ENCODE measurements at regions not wholly inside any gene's neighbourhood (a gene's known extent, or its start where the extent isn't known, plus 50 kb on each side); places are given as distances from the start of the nearest gene placed in this dataset.

DNA sequence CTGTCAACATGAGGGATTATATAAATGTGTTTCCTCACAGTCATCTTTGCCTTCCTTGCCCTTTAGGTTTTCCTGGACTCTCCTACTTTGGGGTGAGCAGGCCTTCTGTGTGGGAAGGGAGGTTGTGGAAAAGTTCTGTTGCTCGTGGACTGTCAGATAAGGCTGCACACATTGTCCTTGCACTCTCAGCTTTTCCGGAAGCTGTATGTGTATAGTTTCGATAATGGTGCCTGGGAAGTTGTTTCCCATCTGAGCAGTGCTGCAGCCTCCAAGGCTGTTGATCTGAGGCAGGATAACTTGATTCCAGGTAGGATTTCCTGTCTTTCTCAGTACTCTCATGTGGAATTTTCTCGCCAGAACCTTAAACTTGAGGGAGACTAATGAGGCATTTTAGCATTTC is 297.8 kb upstream of the AZI2 start:
- DNase-seq (ENCODE audit: low spot score) = no peak

GRCh38 chr3:28649266-28649665 is 300.6 kb upstream of the AZI2 start:
- no peak for DNase-seq (ENCODE audit: low spot score)

GRCh38 chr3:28651159-28651558 is 302.5 kb upstream of the AZI2 start:
- no peak for DNase-seq (ENCODE audit: low spot score)

DNA sequence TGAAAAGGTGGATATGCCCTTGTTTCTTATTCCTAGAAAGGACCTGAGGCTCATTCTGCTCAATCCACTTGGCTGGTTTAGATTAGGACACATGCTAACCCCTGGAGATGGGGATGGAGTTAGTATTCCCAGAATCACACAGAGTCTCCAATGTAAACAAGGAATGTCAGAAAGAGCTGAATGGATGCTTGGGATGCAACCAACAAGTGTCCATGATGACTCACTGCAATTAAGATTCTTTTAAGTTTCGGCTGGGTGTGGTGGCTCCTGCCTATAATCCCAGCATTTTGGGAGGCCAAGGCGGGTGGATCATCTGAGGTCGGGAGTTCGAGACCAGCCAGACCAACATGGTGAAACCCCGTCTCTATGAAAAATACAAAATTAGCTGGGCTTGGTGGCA is 315.5 kb upstream of the AZI2 start:
- no peak for DNase-seq (ENCODE audit: low spot score)

DNA sequence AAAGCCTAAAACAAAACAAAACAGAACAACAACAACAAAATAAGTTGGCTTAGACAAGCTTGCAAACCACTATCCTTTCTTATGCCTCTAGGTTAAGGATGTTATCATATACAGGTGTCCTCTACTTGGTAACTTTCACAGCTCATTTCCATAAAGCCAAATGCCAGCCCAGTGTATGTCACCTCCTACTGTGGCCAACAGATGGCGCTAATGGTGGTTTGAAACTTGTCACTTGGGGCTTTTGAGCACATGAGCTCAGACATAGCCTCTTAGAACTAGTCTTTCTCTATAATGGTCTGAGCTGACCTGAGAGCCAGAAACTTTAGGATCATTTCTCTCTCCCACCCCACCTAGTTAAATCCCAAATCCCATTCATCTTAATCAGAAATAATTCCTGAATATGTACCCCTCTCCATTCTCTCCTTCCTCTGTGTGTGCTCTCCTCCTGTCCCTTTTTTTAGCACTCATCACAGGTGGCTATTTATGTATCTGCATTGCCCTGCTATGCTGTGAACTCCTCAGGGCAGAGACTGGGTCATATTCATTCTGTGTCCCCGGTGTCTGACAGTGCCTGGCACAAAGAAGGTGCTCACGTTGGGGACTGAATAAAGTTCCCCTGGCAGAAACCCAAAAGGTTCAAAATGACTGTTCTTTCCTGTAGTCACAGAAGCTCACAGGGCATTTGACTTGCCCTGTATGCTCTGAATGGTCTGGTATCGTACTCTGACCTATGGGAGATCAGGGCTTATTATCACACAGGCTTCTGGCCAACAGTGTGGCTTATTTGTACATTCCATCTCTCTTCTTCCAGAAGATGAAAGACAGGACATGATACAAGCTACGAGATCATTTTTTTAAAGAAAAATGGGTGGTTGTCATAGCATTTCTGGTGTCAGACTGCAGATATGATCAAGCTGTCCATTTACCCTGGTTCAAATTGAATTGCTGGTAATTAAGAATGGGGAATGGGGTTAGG is 319.3 kb upstream of the AZI2 start:
- peak; percentile 66 for DNase-seq (ENCODE audit: low spot score)

- no peak for DNase-seq (ENCODE audit: low spot score)
These were observed 321.2 kb upstream of the AZI2 start for GRCh38 chr3:28669870-28670269.

DNA sequence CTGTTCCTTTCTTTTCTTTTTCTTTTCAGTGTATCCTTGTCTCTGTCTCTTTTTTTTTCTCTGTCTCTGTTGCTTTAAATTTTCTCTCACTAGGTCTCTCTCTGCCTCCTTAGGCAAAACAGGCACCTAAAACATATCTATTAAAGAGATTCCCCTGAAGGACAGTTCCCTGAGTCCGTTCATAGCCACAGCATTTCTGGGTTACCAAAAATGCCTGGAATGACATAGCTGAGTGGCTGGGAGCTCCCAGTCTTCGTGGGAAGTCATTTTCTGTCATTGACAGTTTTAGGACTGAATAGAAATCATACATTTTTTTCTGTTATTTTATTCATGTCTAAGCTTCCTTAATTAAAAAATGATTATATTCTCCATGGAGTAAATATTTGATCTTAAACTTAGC is 323.8 kb upstream of the AZI2 start:
- DNase-seq (ENCODE audit: low spot score) = no peak

GRCh38 chr3:28673446-28673845 is 324.8 kb upstream of the AZI2 start:
- no peak for DNase-seq (ENCODE audit: low spot score)

DNA sequence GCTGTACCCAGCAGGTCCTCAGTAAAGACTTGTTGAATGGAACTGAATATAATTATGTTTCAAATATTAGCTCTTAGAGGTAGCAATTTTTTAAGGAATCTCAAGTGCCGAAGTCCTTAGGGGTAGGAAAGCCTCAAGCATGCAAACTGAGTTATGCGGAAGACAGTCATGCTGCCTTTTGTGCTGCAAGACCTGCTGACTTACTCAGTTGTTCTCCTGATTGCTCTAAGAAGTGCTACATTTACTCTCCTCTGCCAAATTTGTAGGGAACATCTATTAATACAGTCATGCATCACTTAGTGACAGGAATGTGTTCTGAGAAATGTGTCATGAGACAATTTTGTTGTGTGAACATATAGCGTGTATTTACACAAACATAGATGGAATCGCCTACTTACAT is 325.6 kb upstream of the AZI2 start:
- no peak for DNase-seq (ENCODE audit: low spot score)

- DNase-seq (ENCODE audit: low spot score) = no peak
These were observed 329.0 kb upstream of the AZI2 start for GRCh38 chr3:28677581-28677980.

DNA sequence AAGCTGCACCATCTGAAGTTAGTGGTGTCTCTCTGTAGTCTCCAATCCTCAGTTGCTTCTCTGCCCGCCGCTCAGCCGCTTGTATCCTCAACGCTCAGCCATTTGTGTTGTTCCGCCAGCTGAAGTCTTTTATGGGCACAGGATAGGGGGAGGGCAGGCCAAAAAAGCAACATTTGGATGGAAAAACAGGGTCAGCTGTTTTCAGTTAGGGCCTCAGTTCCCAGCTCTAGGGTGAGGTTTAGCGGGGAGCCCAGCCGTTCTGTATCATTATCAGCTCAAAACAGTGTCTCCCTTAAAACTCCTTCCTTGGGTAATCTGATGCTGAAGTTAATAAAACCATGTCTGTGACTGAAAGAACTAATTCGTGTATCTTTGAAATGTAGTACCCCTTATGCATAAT is 329.5 kb upstream of the AZI2 start:
- DNase-seq (ENCODE audit: low spot score) = no peak

DNA sequence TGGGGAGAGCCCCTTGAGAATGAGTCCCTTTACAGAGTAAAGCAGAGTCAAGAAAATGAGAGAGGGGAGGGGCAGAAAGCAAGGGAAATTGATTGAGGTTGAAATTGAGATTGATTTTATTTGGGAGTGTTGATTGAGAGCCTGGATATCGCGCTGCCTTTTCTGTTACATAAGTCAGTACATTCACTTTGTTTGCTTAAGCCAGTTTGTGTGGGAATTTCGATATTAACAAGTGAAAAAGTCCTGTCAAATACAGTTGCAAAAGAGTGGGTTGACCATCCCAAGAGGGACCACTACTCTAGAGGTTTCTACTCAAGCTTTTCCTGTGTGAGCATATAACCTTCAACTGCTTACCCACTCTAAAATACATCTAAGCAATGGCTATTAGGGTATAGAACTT is 331.4 kb upstream of the AZI2 start:
- no peak for DNase-seq (ENCODE audit: low spot score)

DNA sequence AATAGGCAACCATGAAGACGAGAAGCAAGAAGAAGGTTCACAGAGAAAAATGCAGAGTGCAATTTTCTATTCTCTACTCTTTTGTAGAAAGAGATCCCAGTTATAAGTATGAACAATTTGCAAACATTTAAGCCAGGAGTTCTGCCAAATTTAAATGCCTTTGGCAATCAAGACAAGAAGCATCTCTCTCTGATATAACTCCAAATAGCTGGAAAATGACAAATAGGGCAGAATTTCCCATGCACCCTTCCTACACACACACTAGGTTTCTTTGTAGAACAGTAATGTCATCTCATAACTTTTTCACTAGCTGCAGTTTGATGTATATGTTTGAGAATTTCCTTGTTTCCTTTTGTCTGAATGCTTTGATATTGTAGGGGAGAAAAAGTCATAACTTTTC is 333.5 kb upstream of the AZI2 start:
- DNase-seq (ENCODE audit: low spot score) = no peak

- no peak for DNase-seq (ENCODE audit: low spot score)
These were observed 341.6 kb upstream of the AZI2 start for GRCh38 chr3:28690176-28690575.

DNA sequence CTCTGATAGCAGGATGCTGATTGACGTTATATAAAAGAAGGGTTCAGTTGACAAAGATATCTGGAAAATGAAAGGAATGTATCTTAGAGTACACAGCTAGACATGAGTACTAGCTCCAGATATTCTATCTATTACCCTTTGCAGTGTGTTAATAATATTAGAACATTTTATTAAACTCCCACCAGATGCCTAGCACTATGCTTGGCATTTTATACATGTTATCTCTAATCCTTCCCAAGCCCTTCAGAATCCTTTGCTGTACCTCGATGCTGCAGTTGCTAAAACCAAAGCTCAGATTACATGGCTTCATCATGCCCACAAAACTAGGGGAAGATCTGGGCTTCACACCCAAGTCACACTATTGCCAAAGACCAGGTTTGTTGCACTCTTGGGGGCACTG is 350.1 kb upstream of the AZI2 start:
- DNase-seq (ENCODE audit: low spot score) = no peak

GRCh38 chr3:28699283-28699682 is 350.7 kb upstream of the AZI2 start:
- DNase-seq (ENCODE audit: low spot score) = no peak

DNA sequence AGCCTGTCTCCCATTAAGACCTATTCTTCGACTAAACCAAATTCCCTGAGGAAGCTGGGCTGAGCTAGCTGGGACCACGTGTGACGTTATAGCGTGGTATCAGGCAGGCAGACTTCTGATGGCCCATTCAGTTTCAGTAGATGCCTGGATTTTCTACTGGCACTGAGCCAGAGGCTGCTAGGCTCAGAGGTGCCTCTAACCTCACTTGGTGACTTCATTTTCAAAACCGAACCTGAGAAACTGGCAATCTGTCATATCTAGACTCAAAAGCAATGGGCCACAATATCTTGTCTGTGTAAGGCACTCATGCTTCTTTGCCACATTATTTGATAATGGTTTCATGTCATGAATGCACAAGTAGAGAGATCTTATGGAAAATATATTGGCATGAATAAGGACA is 352.1 kb upstream of the AZI2 start:
- no peak for DNase-seq (ENCODE audit: low spot score)

GRCh38 chr3:28703843-28704242 is 355.2 kb upstream of the AZI2 start:
- no peak for DNase-seq (ENCODE audit: low spot score)

DNA sequence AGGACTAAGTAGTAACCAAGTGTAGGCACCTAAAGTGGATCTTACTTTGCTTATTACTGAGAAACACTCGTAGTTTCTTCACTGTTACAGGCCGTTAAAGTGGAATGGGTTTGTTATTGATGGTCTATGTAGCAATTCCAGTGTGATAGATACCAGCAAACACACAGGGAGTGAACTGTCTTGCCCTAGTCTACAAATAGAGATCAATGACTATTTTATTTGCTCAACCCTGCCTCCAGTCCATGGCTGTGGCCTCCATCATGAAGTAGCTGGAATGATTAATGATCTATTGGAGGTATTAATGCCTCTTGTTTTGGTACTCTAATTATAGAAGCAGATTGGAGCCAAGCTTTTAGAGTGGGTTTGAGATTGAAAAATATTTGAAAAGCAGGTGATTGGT is 362.7 kb upstream of the AZI2 start:
- no peak for DNase-seq (ENCODE audit: low spot score)

DNA sequence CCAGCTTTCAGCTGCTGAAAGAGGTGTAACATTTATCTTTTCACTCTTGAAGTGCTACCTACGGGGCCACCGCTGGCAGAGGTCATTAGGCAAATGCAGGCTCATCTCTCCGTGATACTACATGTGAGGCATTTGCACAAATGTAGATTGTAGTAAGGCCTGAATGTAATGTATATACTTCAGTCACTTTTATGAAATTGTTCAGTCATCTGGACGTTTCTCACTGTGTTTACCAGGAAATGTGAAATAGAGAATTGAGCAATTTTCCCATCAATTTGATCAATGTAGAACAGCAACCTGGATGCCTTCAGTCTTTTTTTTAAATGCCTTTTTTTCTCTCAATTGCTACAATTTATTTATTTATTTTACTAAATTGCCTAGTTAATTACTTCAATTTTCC is 368.3 kb upstream of the AZI2 start:
- no peak for DNase-seq (ENCODE audit: low spot score)

DNA sequence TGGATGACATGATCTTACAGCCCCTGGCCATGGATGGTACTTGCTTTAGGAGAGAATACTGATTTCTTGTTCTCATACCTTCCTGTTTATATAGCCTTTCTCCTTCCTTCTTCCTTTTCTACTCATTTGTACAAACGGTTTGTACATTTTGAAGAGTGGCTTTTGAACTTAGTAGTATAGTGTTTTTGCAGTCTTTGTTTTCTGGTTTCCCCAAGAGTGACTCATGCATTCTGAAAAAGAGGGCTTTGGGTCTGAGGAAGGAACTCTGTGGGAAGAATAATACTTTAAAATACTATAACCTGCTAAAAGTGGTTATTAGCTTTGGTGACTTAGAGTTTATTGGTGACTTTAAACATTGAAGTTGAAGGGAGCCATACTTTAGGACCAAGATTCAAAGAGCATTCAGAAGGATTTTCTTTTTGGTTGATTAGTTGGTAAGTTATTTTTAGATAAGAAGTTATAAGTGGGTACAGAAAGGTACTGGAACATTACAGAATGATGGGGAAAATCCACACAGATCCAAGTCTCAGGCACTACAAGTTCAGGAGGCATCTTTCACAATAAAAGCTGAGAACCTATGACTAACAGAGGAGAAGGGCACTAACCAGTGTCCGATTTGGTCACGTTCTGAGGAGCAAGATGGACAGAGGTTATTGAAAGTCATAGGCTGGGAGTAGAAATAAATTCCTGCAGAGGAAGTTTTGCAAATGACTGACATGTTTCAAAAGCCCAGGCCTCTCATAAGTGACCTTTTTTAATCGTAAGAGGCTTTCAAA is 369.6 kb upstream of the AZI2 start:
- no peak for DNase-seq (ENCODE audit: low spot score)

- peak; percentile 80 for DNase-seq (ENCODE audit: low spot score)
These were observed 378.2 kb upstream of the AZI2 start for GRCh38 chr3:28726840-28727239.

DNA sequence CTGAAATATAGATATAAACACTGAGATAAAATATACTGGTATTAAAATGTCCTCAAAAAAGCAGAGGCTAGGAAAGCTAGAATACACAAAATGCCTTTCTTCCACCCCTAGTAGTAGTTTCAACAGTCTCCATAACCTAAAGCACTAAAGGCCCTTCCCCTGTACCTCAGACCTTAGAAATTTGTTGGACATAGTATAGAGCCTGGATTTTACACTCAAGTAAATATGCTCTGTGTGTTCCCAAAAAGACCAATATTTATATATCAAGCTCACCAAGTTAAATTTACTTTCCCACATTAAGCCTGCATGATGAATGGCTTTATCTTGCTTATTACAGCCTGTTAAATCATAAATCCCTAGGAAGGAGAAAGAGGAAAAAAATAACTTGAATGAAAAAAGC is 378.7 kb upstream of the AZI2 start:
- no peak for DNase-seq (ENCODE audit: low spot score)
